Amniotic epithelial cell (primary cell): ENCODE measurements at regions not wholly inside any gene's neighbourhood (a gene's known extent, or its start where the extent isn't known, plus 50 kb on each side); places are given as distances from the start of the nearest gene placed in this dataset.

Experiments
- DNase-seq: peaks from one replicate; pipeline ENCODE4 v3.0.0-alpha.2; 2010; ENCODE audit warnings: low read depth

- no peak for DNase-seq
Observed at GRCh38 chr3:117126946-117127546, 417.5 kb downstream of the TUSC7 start.

DNA sequence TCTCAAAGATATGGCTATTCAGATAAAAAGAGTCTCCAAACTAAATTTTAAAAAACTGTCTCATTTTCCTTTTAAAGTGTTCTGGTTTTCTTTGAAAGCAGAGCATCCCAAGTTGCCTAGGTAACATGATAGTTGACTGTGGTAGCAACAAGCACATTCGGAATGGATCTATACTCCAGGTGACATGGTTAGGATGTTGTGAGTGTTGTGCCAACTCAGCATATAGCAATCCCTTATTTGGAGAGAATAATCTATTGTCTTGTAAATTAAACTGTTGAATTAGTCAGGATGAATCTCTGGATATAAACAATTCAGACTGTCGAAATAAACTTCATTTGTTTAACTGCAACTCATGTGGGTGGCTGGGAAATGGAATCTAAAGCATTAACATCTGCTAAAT lies 418.6 kb downstream of the TUSC7 start:
- no peak for DNase-seq

DNA sequence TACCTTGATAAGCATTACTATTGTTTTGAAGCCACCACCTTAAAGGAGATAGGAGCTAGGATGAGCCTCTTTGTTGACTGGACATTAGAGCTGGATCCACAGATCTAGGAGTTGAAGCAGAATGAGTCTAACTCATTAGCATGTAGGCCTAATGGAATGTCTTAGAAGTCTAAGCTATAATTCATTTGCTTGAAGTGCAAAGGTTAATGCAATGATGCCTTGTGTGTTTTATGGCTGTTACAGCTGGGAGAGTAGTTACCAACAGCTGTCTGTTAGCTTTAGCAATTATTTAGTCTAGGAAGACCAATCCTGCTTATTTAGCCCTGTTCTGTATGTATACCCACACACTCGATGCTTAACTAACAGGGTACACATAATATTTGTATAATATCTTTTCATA lies 419.3 kb downstream of the TUSC7 start:
- DNase-seq, result no peak

DNA sequence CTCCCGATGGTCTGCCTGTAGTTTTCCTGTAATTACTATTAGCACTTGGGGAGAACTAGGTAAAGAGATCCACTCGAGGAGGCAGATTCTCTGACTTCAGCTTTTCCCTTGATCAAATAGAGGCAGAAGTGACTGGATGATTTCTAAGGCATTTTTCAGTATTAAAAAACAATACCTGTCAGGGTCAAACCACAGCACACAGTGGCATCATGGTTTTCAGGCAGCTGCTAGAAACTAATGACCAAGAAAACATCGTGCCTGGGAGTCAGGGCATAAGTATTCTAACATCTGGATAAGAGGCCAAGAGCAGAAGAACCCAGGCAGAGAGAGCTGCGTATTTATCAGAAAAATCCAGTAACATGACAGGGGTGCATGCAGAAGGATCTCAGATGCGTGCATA lies 419.9 kb downstream of the TUSC7 start:
- DNase-seq, result no peak

DNA sequence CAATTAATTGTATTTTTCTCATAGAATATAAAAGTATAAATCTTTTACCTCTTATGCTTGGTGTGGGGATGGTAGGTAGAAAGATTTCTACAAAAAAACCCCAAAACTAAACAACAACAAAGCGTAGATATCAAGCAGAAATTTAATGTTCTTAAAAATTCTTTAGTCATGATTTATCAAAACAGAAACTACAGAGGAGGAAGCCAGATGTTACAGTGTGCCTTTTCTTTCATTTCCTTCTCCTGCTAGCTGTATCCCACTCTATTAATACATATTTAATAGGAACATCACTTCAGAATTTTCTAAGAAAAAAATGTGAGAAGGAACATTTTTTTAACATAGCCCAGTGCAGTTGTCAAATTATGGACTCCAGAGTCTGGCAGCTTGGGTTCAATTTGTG lies 420.6 kb downstream of the TUSC7 start:
- DNase-seq, result no peak

GRCh38 chr3:117131259-117131658 lies 421.7 kb downstream of the TUSC7 start:
- no peak for DNase-seq

- DNase-seq, result no peak
Observed at GRCh38 chr3:117133066-117133465, 423.5 kb downstream of the TUSC7 start.

GRCh38 chr3:117135207-117135606 lies 425.6 kb downstream of the TUSC7 start:
- no peak for DNase-seq

GRCh38 chr3:117136003-117136402 lies 426.4 kb downstream of the TUSC7 start:
- DNase-seq, result no peak

DNA sequence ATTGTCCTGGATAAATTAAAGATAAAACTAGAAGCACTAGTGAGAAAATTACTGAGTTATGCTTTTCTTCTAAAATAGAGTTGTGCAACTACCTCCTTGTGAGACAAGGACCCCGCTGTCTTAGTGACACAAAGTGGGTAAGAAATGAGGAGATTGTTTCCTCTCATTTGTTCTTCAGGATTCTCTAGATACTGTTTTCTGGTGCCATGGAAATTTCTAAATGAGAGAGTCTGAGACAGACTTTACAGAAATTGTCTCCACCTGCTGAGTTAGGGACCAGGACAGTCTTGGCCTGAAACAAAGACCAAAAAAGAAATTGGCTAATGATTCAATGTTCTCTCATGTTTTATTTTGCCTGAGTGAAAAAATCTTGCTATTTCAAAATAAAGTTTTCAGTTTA lies 427.5 kb downstream of the TUSC7 start:
- no peak for DNase-seq

GRCh38 chr3:117139681-117140080 lies 430.1 kb downstream of the TUSC7 start:
- no peak for DNase-seq

GRCh38 chr3:117141812-117142211 lies 432.2 kb downstream of the TUSC7 start:
- no peak for DNase-seq

DNA sequence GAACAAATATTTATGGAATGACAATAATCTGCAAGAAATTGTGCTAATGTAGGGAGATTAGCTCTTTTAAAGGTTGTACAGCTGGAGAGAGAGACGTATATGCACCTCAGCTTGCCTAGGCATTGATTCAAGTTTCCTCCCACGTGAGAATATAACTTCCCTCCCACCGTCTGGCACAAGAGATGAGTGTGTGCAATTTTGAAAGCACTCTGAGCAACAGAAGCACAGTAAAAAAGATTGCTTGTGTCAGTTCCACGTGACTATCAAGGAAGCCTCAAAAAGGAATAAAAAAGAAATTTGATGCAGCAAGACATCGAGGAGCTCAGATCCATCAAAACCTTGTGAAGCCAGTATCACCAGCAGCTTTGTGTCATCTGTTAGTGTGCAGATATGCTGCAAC lies 435.3 kb downstream of the TUSC7 start:
- DNase-seq, result no peak

DNA sequence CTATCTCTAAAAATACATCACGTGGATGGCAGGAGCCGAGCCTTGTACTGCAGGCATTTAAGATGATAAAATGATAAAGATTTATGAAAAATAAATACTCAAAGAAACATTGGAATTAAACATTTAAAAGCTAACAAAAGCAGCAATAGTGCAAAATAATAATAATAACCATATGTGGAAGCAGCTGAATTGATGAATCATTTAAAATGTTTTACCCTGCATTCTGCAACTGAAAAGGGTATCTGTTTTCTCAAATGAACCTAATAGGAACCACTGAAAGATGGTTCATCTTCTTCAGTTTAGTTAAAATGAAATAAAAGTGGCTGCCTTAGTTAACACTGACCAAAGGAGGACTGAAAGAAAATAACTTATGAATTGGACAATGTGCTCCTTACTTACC lies 436.1 kb downstream of the TUSC7 start:
- DNase-seq, result no peak

- no peak for DNase-seq
Observed at GRCh38 chr3:117146571-117146970, 437.0 kb downstream of the TUSC7 start.

DNA sequence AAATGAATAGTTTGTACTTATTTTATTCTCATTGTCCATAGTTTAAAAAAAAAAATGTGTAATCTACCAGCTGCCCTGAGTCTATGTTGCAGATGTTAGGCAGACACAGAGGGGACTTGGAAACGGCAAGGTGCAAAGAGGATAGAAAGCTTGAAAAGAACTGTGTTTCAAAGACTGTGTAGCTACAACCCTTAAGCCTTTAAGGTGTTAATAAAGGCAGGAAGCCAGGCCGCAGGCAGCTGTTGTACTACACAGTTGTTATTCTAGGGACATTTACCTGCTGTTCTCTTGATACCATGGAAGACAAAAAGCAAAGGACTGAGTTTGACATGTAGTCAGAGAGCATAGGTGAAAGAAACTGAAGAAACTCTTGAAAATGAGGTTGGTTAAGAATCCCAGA lies 440.0 kb downstream of the TUSC7 start:
- no peak for DNase-seq

DNA sequence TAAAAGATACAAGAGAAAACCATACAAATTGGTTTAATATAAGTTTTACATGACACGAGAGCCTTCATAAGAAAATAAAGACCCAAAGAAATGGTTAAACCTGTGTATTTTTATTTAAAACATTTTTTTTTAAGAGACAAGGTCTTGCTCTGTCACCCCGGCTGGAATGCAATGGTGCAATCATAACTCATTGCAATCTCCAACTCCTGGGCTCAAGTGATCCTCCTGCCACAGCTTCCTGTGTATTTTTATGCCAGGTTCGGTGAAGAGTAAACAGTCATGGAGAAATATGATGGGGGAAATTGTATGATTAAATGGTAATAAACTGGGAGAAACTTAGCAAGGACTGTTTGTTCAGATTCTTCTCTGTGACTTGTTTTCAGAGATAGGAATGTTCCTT lies 441.0 kb downstream of the TUSC7 start:
- DNase-seq, result peak; percentile 3

DNA sequence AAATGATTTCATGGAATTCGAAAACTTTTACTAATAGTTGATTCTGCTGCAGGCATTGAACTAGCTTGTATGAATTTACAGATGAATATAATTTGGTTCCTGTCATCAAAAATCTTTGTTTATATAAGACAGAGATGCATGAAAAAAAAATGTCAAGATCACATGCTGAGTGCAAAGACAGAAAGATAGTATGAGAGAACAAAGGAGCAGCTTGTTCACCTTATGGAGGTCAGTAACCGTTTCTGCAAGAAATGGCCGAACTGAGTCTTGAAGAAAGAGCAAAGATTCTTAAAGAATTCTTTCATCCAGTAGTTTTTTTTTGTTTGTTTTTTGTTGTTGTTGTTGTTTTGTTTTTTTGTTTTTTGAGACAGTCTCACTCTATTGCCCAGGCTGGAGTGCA lies 450.6 kb downstream of the TUSC7 start:
- DNase-seq, result no peak

DNA sequence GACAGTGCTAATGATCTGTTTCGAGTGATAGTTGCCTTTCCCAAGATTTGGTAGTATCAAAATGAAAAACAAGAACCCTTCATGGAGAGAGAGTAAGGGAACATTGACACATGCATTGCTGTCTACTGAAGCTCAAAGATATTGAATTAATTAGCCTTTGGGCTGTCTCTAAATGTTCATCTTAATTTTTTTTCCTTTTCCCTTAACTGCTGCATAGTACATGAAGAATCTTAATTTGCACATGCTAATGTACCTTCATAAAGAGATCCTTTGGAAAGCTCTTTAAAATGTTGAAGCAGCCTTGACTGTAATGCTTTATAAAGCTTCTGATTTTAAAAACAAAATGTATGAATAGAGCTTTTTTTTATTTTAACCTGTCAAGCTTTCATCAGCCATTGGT lies 452.2 kb downstream of the TUSC7 start:
- DNase-seq, result no peak

DNA sequence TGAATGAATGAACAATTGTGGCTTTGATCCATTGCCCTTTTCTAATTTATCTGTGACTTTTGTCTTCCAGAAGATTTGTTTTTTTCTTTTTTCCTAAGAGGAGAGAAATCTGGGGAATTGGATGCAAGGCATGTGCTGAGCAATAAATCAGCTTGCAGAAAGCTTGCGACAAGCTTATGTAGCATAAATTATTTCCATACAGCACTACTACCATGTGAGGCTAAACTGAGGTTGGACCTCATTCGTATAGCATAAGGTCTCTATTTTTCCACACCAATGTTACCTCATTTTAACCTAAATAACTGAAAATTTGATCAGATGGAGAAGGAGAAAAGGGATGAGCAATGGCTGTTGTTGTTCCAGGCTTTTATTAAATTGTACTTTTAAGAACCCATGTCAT lies 455.6 kb downstream of the TUSC7 start:
- DNase-seq, result no peak

DNA sequence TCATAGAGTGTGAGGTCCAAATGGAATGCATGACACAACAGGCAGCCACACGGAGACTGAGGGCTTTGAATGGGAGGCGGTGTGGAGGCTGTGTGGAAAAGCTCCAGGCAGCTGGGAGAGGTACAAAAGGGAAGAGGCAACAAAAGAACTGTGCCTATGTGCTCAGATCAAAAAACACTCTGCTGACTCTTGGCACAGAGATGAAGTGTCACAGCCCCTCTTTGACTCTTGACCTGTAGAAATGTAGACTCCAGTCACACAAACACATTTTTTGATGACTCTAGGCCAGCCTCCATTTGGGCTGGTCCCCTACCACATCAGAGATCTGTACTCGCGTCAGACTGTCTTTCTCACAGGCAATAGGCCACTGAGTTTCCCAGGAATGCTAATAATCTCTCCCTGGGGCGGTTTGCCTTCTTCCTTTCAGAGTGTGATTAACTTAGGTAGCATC lies 456.0 kb downstream of the TUSC7 start:
- no peak for DNase-seq

DNA sequence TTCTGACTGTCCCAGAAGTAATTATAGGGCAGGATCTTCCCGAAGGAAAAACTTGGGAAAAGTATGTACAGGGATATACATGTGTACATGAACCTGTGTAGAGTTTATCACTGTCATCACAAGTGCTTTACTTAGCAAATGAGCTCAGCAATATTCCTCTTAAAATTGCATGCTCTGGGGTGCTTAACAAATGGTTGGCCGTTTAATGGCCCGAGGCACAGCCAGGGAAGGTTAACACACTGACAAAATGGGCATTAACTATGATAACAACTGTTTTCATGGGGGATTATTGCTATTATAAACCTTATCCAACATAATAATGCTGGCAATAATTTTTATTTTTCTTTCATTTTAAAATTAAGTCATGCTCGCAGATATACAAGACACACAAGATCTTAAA lies 459.3 kb downstream of the TUSC7 start:
- no peak for DNase-seq

GRCh38 chr3:117170094-117170493 lies 460.5 kb downstream of the TUSC7 start:
- no peak for DNase-seq

DNA sequence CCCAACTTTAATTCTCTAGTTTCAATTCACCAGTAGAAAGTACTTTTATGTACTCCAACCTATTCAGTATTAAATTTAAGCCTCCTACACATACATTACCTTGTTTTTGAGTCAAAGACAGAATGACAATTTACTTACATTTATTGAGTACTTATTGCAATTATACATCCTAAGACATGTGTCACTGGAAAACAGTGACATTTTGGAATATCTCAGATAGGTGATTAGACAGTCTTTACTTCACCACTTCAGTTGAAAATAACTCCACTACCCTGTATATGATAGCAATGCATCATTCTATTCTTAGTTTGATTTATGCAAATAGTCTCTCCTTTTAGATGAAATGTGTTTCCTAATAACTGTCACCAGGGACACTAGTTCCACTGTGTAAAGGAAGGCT lies 461.5 kb downstream of the TUSC7 start:
- no peak for DNase-seq

DNA sequence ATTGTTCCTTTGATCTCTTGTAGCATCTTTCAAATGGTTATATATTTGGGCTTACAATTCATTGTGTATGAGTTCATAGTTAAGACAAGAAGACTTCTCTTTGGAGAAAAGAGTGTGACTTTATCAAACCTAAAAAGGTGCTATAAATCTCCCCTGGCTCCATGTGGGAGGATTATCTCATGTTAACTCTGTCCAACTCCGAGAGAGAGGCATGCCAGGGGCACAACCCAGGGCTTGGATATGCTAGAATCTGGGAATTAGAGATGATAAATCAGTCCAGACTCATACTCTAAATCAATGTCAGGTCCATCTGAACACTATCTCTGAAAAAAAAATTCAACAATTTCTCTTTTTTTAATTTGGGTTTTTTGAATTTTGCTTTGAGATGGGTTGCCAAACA lies 462.8 kb downstream of the TUSC7 start:
- no peak for DNase-seq
